Middle frontal gyrus (tissue), 1 donor: ENCODE measurements at regions not wholly inside any gene's neighbourhood (a gene's known extent, or its start where the extent isn't known, plus 50 kb on each side); places are given as distances from the start of the nearest gene placed in this dataset.

Experiments used
- DNase-seq: peaks from one replicate; pipeline ENCODE4 v3.0.0-alpha.2; 2015; ENCODE audit warnings: low spot score; ENCODE audit errors: extremely low spot score

DNA sequence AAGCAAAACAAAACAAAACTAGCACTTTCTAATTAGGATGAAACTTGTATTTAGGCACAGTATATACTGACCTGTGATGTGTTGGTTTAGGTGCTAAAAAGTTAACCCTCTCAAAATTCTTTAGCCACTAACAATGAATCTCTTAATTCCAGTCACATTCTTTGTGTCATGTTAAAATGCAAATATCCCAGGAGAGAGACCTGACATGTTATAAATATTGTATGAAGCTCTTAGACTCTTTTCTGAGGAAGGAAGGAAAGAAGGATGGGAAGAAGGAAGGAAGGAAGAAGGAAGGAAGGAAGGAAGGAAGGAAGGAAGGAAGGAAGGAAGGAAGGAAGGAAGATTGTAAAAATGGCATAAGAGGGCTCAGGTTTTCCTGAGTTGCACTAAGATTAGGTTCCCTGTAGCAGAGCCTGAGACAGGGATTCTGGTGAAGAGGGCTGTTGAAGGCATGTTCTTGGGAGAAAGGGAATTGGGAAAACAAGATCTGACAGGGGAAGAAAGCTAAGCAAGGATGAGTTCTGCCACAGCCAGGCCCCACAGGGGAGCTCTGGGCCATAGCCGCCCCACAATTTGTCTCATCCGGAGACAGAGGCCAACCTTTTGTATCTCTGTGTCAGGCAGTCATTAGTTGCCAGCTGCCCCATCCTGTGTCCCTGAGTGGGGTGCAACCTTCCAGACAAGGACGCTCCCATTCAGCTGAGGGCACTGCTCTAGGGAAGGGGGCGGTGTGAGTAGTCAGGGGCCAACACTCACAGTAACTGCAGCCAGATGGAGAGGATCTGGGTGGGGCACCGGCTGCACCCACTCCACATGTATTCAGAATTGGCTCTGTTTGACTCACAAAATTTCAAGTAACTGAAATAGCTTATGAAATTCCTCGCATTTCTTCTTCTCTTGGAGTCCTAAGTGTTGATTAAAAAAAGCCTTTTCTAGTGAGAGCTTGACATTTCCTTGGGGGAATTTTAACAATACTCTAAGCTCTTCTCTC lies 189.3 kb upstream of the ARG1 start:
- DNase-seq: no peak

DNA sequence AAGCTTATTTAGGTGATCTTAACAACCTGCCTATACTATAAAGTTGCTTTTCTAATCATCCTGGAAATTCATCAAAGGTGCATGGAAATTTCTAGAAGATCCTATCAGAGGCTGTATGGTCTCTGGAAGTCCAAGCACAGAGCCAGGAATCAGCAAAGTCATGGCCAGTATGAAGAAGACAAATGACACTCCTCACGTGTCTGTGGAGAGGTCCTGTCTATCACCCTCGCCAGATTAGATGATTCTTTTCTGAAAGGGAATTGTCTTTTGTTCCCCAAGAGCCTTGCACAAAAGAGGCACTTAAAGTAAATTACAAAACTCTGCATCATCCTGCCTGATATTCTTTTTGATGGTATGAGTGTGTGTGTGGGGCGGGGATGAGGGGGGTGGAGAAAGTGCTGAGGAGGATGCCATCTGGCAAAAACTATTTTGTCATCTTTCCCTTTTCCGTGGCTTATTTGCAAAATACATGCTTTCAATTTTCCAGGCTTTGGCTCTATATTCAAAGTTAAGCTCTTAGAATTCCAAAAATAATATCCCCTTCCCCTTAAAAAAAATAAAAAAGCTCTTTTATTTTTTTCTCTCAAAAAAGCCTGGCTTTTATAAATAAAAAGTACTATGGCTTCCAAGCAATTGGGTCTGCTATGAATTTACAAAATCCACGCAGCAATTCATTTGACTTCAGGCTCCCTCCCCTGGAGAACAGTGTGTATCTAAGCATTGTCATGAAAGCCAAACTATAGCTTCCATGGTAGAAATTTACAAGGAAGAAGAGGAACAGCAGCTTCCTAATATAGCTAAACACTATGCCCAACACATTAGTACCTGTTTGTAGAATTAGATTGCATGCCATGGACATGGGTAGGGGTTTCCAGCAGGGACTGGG lies 185.2 kb upstream of the ARG1 start:
- no peak for DNase-seq

DNA sequence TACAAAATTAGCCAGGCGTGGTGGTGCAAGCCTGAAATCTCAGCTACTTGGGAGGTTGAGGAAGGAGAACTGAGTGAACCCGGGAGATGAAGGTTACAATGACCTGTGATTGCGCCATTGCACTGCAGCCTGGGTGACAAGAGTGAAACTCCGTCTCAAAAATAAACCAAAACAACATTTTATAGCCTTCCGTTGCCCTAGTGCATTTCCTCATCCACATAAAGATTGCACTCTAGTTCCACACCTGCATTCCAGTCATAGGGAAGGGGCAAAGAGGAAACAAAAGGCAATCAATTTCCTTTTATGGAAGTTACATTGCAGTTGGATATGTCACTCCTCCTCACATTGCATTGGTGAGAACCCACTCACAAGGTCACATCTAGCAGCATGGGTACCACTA lies 182.7 kb upstream of the ARG1 start:
- DNase-seq: no peak

DNA sequence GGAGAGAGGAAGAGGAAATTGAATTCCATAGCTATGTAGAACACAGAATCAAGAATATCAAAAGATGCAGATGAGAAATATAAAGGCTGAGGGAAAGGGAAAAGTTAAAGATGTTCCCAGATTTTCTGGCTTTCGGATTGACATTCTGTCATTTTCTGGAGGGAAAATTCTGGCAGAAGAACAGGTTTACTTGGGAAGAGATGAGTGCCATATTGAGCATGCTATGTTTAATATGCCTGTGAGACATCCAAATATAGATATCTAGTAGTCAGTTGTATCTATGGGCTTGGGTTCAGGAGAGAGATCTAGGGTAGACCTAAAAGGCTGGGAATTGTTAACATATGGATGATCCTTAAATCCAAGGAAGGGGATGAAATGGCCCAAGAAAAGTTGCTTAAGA lies 181.9 kb upstream of the ARG1 start:
- no peak for DNase-seq

DNA sequence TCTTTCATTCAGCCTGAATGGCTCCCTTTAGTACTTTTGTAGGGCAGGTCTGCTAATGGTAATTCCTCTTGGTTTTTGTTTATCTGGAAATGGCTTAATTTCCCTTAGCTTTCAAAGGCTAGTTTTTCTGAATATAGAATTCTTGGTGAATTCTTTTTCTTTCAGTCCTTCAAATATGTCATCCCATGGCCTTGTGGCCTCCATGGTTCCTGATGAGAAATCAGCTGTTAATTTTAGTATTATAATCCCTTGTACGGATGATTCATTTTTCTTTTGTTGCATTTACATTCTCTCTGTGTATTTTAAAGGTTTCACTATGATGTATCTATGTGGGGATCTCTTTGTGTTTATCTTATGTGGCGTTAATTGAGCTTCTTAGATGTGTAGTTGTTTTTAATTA lies 179.6 kb upstream of the ARG1 start:
- DNase-seq: no peak

DNA sequence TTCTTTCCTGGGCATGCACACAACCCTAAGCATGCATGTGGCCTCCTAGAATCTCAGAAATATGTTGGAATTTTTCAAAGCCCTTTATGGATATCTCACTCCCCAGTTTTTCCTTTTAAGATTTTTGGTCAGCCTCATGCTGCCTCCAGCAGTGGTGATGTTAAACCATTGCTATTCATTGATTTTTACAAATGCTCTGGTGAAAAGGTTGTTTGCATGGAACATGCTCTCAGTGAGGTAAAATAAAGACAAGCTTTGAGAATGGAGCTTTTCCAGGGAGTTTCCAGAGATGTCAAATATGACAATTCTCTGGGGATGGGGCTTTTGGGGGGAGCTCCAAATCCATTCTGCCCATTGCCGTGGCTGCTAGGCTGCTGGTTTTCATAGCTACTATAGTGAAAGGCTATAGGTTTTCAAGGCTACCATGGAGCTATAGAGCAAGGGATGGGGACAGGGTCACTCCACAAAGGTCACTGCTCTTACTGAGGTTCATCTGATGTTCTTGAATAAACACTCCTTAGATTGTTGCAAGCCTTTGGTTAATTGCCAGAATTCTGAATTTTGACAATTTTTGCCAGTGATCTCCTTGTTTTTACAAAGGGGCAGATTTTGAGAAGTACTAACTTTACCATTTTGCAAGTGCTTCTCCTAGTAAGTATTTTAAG lies 178.1 kb upstream of the ARG1 start:
- DNase-seq: no peak

DNA sequence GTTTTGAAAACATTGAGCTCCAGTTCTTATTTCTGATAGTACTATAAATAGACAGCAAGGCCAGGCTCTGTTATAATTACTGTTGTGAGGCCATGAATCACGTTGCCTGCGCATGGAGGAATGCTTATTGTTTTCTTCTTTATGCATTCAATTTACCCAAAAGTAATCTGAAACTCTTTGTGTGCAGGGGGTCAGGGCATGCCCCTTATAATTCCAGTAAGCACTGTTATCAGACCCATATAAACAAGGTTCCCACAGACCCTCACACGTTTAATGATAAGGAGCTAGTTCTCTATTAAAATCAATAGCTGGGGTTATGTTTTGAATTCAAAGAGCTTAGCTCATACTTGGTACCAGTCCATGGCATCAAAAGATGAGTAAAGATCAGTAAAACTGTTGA lies 174.8 kb upstream of the ARG1 start:
- DNase-seq: no peak

DNA sequence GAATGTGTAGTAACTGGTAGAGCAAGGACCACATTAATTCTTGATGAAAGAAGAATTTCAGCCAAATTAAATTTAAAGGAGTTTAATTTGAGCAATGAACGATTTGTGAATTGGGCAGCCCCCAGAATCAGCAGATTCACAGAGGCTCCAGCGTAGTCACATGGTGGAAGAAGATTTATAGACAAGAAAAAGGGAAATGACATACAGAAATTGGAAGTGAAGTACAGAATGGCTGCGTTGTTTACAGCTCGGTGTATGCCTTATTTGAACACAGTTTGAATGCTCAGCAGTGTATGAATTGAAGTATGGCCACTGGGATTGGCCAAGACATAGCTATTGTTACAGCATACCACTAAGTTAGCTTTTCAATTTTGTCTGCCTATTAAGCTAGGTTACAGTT lies 173.6 kb upstream of the ARG1 start:
- no peak for DNase-seq

DNA sequence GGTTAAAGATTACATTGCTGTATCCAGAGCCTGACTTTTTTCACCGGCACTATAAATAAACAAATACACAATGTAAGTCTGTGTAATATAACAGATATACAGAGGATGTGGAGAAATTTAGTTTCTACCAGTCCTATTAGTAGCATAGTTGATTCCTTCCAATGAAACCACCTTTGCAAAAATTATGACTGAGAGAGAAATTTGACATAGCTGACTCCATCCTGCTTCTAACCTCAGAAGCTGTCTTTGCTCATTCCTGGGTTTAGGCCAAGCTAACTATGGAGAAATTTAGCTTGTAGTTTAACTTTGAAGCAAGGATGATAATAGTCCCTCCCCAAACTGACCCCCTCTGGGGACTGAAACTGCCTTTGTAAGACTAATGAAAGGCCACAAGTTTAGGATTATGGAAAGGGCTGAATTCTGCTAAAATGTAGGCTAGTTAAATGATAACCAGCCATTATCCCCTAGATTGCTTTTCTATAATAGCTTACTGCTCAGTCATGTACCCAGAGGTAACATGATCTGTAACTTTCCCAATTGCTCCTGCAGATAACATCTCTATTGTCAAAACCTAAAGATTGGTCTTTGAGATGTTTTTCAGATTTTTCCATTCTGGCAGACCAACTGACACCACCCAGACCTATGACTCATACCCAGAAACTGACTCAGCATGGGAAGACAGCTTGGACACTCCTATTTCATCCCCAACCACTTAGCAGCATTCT lies 172.8 kb upstream of the ARG1 start:
- DNase-seq: no peak

DNA sequence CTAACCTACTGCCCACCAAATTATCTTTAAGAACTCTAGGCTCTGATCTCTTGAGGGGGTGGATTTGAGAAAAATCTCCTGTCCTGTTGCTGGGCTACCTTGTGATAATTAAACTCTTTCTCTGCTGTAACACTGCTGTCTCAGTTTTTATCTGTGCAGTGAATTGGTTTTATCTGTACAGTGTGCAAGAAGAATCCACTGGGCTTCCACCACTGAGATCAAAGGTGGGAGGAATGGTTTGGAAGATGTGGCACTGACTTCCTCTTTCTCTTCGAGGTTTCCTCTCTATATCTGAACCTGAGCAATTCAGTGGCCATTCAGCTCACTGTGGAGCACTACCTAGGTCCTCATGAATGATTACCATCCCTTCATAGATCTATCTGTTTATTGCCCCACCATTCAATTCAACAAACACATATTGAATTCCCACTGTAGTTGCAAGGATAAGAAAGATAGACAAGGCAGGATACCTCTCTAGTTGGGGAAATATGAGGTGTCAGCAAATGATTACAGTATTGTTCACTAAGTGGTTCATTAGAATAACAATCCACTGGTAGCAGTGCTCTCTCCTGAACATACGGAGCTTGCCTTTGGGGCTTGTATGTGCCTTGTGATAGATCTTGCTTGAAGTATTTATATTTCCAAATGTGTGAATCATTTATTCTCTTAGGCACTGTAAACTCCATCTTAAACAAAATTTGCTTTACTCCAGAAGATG lies 172.1 kb upstream of the ARG1 start:
- DNase-seq: no peak

DNA sequence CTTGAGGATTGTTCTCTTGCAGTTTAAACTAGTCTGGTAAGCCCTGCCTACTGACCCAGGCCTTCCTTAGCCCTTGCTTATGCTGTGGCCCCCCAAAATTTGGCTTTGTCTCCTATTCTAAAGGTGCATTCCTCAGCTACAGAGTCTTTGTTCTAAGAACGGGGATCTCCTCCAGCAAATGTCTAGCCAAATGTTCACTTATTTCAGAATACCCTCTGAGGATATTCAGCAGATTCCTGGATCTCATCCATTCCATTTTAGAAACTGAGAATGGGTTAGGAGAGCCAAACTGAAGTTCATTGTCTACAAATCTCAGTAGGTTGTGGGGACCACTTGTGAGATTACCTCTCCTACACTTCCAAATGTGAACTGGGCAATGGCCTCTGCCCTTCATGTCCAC lies 164.2 kb upstream of the ARG1 start:
- DNase-seq: no peak

DNA sequence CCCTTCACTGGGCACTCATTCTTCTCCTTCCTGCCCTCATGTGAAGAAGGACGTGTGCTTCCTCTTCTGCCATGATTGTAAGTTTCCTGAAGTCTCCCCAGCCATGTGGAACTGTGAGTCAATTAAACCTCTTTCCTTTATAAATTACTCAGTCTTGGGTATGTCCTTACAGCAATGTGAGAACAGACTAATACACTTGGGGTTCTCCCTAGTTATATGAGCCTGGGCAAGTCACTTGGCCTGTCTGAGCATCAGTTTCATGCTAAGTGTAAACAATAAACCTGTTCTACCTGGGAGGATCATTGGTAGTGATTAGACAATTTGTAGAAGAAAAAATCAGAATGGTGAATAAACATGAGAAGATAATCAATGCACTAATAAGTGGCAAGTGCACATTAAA lies 162.2 kb upstream of the ARG1 start:
- DNase-seq: no peak

DNA sequence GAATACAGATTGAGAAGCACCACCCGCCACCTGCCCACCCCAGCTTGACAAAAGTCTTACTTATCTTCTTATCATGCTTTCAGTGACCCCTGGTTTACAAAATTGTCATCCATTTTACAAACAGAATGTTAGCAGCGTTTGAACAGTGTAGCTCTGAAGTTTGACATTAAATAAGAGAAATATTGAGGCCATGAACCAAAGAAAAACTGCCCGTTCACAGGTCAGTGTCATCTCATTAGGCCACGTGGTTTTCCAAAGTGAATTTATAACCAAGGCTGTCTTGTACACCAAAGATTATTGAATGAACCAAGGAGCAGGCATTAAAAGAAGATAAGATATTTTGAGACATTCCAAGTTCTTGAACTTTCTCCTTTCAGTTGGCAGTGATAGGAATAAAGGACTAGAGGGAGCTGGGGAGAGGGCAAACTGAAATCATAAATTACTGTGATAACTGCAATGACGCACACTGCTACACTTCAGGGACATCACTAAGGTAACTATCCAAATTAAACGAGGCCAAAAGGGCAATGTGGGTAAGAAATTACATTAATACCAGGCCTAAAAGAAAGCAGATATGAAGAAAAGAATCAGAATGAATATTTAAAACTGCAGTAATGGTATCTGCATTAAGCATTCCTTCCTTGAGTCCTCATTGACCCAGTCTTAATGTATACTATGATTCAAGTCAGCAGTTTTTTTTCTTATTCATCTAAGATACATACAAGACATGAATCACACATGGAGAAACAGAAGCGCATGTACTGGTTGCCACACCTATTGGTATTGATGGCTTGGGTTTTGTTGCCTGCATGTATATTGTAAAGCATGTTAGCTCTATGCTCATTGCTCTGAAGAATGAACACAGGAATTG lies 159.8 kb upstream of the ARG1 start:
- no peak for DNase-seq

DNA sequence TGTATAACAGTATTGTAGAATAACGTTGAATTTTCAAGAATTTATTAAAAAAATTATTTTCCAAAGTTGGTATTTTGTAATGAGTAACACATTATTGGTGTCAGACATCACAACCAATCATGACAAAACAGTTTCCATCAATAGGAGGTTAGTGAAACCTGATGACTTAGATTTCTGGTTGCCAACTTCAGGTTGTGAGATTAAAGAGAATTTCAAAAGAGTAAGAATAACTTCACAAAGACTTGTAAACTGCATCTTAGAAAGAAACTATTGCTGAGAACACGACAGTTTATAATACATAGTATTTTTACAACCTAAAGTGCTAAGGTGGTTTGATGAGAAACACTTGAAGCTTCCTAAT lies 159.2 kb upstream of the ARG1 start:
- DNase-seq: no peak

DNA sequence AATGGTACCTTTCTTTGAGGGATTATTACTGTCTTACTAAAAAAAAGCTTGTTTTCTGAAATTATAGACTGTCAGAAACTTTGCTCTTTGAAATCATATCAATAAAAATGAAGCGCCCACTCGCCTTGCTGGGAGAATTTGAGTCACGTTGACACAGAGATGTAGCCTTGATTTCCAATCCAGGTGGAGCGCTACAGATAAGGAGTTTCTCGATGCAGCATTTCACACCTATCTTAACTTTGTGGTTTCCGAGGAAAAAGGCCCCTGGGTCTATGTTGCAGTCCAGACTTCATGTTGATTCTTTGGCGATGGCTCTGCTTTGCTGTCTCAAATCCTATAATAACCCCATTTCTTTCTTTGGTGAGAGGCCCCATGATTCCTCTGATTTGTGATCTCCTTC lies 158.1 kb upstream of the ARG1 start:
- DNase-seq: no peak

DNA sequence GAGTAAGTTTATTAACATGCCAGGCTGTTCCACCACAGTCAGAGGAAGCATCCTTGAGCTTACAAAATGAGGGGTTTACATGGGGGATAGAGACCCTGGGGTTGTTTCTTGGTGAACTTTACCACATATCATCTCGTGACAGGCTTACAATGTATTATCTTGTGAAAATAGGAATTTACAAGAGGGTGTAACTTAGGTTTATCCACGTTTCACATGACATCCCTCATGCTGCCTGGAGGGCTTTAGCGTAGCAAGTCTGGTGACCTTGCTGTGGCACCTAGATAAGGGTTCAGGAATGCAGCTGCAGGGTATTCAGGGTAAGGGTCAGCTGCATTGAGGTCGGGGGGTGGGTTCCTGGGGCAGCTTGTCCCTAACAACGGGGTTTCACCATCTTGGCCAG lies 154.6 kb upstream of the ARG1 start:
- DNase-seq: no peak

DNA sequence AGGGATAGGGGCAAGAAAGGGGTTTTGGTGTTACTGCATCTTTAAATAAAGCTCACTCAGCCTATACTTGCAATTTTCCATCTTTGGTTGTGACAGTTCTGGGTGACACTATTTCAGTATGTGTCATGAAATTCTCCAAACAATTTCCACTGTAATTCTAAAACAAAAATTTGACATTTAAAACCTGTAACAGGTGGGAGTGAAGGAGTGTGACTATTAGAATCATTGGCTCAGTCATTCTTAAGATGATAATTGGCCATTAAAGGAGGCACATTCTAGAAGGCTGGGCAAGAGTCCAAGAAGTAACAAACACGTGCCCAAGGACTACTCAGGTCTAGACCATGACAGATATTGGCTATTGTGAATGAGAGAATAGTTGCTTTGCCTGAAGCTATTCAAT lies 153.3 kb upstream of the ARG1 start:
- DNase-seq: no peak

DNA sequence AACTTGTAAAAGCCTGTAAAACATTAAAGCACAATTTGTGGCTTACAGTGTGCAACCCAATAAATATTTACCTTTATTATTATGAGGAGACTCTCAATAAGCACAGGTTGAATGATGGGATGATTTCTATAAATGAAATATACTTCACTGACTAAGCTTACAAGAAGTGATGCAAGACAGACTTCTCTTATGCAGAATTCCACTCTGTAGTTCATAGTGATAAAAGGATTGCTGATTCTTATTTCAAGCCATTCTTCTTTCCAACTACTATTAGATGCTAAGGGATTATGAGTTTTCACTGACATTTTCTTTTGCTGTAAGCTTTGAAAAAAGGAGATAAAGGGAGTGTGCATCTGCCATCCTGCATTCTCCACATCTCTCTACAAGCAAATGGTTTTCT lies 149.0 kb upstream of the ARG1 start:
- DNase-seq: no peak

DNA sequence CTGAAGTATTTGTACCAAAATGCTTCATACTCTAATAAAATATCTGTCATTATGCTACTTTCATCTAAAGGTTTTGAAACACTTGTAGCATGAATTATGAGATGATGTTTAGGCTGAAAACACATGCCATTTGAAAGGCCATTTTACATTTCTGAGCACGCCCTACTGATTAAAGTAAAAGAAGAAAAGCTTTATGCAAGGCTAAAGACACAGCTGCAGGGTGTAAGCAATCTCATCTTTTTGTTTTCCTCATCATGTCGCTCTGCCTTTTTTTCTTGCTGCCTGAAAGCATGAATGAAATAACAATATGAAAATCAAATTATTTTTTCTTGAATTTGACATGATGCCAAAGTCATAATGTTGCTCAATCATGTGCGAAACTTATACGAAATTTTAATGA lies 148.6 kb upstream of the ARG1 start:
- no peak for DNase-seq
